Neural cell (in vitro differentiated cells): ENCODE measurements at regions not wholly inside any gene's neighbourhood (a gene's known extent, or its start where the extent isn't known, plus 50 kb on each side); places are given as distances from the start of the nearest gene placed in this dataset.
"Not testable (repeated sequence)": the region's sequence is repeated elsewhere in the genome, so short reads cannot be mapped to it uniquely, and the experiment has no call there.

ENCODE experiments used
- H2AFZ ChIP-seq: fragments of 200-600, 300-800 bp; sonication (generic), shearing (Covaris generic); 2 replicates; pipeline ENCODE4 v1.6.0; 2014; ENCODE audit warnings: low read depth, mild to moderate bottlenecking, antibody characterized with exemption, low read length, moderate library complexity
- H3F3A ChIP-seq: fragments of 200-600 bp; shearing (Covaris generic); 2 replicates; pipeline ENCODE4 v1.6.1; 2016; ENCODE audit warnings: mild to moderate bottlenecking, moderate library complexity, mixed read lengths, antibody characterized with exemption, low read length; ENCODE audit not compliant: insufficient read depth, poor library complexity, severe bottlenecking
- H3K27ac ChIP-seq: fragments of 200-600, 300-800 bp; sonication (generic), shearing (Covaris generic); 2 replicates; pipeline ENCODE4 v1.5.1; 2014; ENCODE audit warnings: mild to moderate bottlenecking, low read length, moderate library complexity
- H3K27me3 ChIP-seq: fragments of 300-800, 200-600 bp; sonication (generic), shearing (Covaris generic); 2 replicates; pipeline ENCODE4 v1.6.0; 2014; ENCODE audit warnings: mild to moderate bottlenecking, low read depth, low read length, moderate library complexity; ENCODE audit not compliant: insufficient read depth
- H3K36me3 ChIP-seq: fragments of 300-800, 200-600 bp; sonication (generic), shearing (Covaris generic); 2 replicates; pipeline ENCODE4 v1.5.1; 2014; ENCODE audit warnings: mild to moderate bottlenecking, antibody characterized with exemption, low read length, moderate library complexity; ENCODE audit not compliant: insufficient read depth
- H3K4me2 ChIP-seq: fragments of 300-800, 200-600 bp; sonication (generic), shearing (Covaris generic); 2 replicates; pipeline ENCODE4 v1.6.0; 2014; ENCODE audit warnings: mild to moderate bottlenecking, low read length
- H3K4me3 ChIP-seq: fragments of 300-800, 200-600 bp; sonication (generic), shearing (Covaris generic); 2 replicates; pipeline ENCODE4 v1.5.1; 2014; ENCODE audit warnings: mild to moderate bottlenecking, low read length, moderate library complexity
- H3K79me2 ChIP-seq: fragments of 200-600 bp; shearing (Covaris generic); replicated peaks from 2 replicates; pipeline ENCODE4 v1.6.0; 2014; ENCODE audit warnings: mild to moderate bottlenecking, low read length, moderate library complexity; ENCODE audit not compliant: insufficient read depth
- H3K9ac ChIP-seq: fragments of 300-800, 200-600 bp; sonication (generic), shearing (Covaris generic); 2 replicates; pipeline ENCODE4 v1.6.1; 2016; ENCODE audit warnings: mild to moderate bottlenecking, low read length, mixed read lengths
- H3K9me2 ChIP-seq: fragments of 200-600 bp; shearing (Covaris generic); 2 replicates; pipeline ENCODE4 v1.6.1; 2016; ENCODE audit warnings: mild to moderate bottlenecking, low read length, mixed read lengths; ENCODE audit not compliant: insufficient read depth
- H3K9me3 ChIP-seq: fragments of 200-600, 300-800 bp; sonication (generic), shearing (Covaris generic); 2 replicates; pipeline ENCODE4 v1.6.1; 2016; ENCODE audit warnings: mild to moderate bottlenecking, mixed run types, low read length, moderate library complexity, mixed read lengths
- H4K20me1 ChIP-seq: fragments of 200-600 bp; shearing (Covaris generic); 2 replicates; pipeline ENCODE4 v1.6.1; 2016; ENCODE audit warnings: mild to moderate bottlenecking, mixed run types; ENCODE audit not compliant: insufficient read depth
- EP300 ChIP-seq: fragments of 450-650 bp; conservative IDR thresholded peaks from 2 replicates; pipeline ENCODE4 v1.6.1; 2014; ENCODE audit warnings: antibody characterized with exemption, mild to moderate bottlenecking, moderate library complexity; ENCODE audit not compliant: poor library complexity, severe bottlenecking
- EZH2 ChIP-seq: fragments of 200-600, 300-800 bp; shearing (Covaris generic), sonication (generic); IDR thresholded peaks from 2 replicates; pipeline ENCODE4 v1.6.1; 2014; ENCODE audit warnings: antibody characterized with exemption, low read length, borderline replicate concordance, mild to moderate bottlenecking; ENCODE audit not compliant: insufficient read depth, poor library complexity, severe bottlenecking
- MXI1 ChIP-seq: fragments of 450-650 bp; conservative IDR thresholded peaks from 2 replicates; pipeline ENCODE4 v1.6.1; 2014; ENCODE audit warnings: antibody characterized with exemption, mild to moderate bottlenecking; ENCODE audit not compliant: poor library complexity, severe bottlenecking
- POLR2AphosphoS5 ChIP-seq: IDR thresholded peaks from 2 replicates; pipeline ENCODE4 v1.6.1; 2012
- RAD21 ChIP-seq: fragments of 450-650 bp; conservative IDR thresholded peaks from 2 replicates; pipeline ENCODE4 v1.6.1; 2014; ENCODE audit warnings: antibody characterized with exemption, mild to moderate bottlenecking, moderate library complexity
- SMC3 ChIP-seq: fragments of 450-650 bp; conservative IDR thresholded peaks from 2 replicates; pipeline ENCODE4 v1.6.1; 2014; ENCODE audit warnings: antibody characterized with exemption, mild to moderate bottlenecking, moderate library complexity; ENCODE audit not compliant: poor library complexity
- TAF1 ChIP-seq: IDR thresholded peaks from 2 replicates; pipeline ENCODE4 v1.6.1; 2012; ENCODE audit warnings: low read depth
- TF ChIP-seq, protein P1 (sequence below): IDR thresholded peaks from 2 replicates; pipeline ENCODE4 v1.6.1; 2012; ENCODE audit warnings: borderline replicate concordance
- TF ChIP-seq, protein P2 (sequence below): fragments of 450-650 bp; IDR thresholded peaks from 2 replicates; pipeline ENCODE4 v1.5.1; 2014; ENCODE audit warnings: antibody characterized with exemption, mild to moderate bottlenecking, moderate library complexity; ENCODE audit not compliant: poor library complexity, severe bottlenecking

DNA sequence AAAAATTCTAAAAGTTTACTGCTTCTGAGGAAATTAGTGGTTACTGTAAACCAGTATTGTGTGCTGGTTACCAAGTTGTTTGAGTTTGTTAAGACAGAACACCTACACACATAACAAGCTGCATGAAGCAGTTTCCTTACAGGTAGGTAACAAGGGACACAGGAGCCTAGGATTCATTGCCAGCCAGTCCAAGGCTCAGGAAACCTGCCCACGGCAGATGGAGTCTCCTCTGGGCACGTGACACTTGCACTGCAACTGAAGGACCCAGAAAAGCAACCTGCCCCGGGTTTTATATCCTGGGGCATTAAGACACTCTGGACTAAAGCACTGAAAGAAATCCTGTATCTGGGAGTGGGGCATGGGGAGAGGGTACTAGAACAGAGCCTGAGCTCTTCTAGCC, 639.3 kb downstream of the ADCYAP1 start:
- Histone ChIP-seq H3K36me3 (no peaks in the 10 kb centered on the region), H3K4me2 (no peak overlapping the region), H3K27ac (no peak overlapping the region), H3K79me2 (no peaks in the 10 kb centered on the region), H3K9ac (no peak overlapping the region), H3K4me3 (no peak overlapping the region), H2AFZ (no peak overlapping the region), H3K9me2 (no peaks in the 10 kb centered on the region), H3K27me3 (no peaks in the 10 kb centered on the region), H3F3A (no peaks in the 10 kb centered on the region), H4K20me1 (no peaks in the 10 kb centered on the region), H3K9me3 (no peaks in the 10 kb centered on the region)
- TF ChIP-seq EZH2: no peak
- no peak for TF ChIP-seq MXI1
- TF ChIP-seq RAD21: no peak
- TF ChIP-seq, protein P1, sequence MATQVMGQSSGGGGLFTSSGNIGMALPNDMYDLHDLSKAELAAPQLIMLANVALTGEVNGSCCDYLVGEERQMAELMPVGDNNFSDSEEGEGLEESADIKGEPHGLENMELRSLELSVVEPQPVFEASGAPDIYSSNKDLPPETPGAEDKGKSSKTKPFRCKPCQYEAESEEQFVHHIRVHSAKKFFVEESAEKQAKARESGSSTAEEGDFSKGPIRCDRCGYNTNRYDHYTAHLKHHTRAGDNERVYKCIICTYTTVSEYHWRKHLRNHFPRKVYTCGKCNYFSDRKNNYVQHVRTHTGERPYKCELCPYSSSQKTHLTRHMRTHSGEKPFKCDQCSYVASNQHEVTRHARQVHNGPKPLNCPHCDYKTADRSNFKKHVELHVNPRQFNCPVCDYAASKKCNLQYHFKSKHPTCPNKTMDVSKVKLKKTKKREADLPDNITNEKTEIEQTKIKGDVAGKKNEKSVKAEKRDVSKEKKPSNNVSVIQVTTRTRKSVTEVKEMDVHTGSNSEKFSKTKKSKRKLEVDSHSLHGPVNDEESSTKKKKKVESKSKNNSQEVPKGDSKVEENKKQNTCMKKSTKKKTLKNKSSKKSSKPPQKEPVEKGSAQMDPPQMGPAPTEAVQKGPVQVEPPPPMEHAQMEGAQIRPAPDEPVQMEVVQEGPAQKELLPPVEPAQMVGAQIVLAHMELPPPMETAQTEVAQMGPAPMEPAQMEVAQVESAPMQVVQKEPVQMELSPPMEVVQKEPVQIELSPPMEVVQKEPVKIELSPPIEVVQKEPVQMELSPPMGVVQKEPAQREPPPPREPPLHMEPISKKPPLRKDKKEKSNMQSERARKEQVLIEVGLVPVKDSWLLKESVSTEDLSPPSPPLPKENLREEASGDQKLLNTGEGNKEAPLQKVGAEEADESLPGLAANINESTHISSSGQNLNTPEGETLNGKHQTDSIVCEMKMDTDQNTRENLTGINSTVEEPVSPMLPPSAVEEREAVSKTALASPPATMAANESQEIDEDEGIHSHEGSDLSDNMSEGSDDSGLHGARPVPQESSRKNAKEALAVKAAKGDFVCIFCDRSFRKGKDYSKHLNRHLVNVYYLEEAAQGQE: no peak
- TF ChIP-seq POLR2AphosphoS5: no peak
- TF ChIP-seq TAF1: no peak
- TF ChIP-seq, protein P2, sequence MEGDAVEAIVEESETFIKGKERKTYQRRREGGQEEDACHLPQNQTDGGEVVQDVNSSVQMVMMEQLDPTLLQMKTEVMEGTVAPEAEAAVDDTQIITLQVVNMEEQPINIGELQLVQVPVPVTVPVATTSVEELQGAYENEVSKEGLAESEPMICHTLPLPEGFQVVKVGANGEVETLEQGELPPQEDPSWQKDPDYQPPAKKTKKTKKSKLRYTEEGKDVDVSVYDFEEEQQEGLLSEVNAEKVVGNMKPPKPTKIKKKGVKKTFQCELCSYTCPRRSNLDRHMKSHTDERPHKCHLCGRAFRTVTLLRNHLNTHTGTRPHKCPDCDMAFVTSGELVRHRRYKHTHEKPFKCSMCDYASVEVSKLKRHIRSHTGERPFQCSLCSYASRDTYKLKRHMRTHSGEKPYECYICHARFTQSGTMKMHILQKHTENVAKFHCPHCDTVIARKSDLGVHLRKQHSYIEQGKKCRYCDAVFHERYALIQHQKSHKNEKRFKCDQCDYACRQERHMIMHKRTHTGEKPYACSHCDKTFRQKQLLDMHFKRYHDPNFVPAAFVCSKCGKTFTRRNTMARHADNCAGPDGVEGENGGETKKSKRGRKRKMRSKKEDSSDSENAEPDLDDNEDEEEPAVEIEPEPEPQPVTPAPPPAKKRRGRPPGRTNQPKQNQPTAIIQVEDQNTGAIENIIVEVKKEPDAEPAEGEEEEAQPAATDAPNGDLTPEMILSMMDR: no peak
- no peak for TF ChIP-seq SMC3
- no peak for TF ChIP-seq EP300

DNA sequence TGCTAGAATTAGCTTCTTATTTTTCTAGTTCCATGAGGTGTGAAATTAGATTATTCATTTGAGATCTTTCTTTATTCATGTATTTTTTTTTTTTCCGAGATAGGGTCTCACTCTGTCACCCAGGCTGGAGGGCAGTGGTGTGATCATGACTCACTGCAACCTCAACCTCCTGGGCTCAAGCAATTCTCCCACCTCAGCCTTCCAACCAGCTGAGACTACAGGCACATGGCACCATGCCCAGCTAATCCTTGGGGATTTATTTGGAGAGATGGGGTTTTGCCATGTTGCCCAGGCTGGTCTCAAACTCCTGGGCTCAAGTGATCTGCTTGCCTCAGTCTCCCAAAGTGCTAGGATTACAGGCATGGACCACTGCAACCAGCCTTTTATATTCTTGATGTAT, 653.0 kb downstream of the ADCYAP1 start:
- H3K9ac ChIP-seq, H3K9me2 ChIP-seq, H2AFZ ChIP-seq, H3K27me3 ChIP-seq, H3K4me2 ChIP-seq, H3K36me3 ChIP-seq, H4K20me1 ChIP-seq, H3K4me3 ChIP-seq, H3K79me2 ChIP-seq, H3K9me3 ChIP-seq, H3K27ac ChIP-seq, H3F3A ChIP-seq: not testable (repeated sequence)

DNA sequence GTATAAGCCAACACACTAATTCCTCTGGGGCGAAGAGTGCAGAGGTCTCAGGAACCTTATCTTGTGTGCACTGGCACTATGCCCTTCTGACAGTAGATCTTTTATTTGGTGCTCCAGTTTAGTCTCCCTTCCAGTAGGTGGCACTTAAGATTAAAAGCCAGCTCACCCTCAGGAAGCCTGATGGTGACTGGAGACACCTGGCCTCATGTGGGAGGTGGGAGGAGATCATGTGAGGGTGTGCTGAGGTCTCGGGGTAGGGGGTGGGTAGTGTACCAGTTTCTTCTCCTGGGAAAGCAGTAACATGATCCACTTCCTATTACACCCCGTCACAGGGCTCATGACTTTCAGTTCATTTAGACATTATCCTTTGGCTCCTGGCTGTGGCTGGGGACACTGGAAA, 654.9 kb downstream of the ADCYAP1 start:
- Histone ChIP-seq H3K27me3 (no peaks in the 10 kb centered on the region), H3K9ac (no peak overlapping the region), H3K79me2 (no peaks in the 10 kb centered on the region)

More for the DNA sequence above, 654.9 kb downstream of the ADCYAP1 start:
- Histone ChIP-seq H2AFZ (no peak overlapping the region), H3K27ac (no peak overlapping the region), H3K9me2 (no peaks in the 10 kb centered on the region), H3K4me2 (no peak overlapping the region), H3K4me3 (no peak overlapping the region), H3K36me3 (no peaks in the 10 kb centered on the region), H3F3A (no peaks in the 10 kb centered on the region), H4K20me1 (no peaks in the 10 kb centered on the region), H3K9me3 (no peaks in the 10 kb centered on the region)
- no peak for TF ChIP-seq SMC3
- TF ChIP-seq MXI1: no peak
- no peak for TF ChIP-seq EZH2
- no peak for TF ChIP-seq POLR2AphosphoS5
- TF ChIP-seq, protein P2: no peak
- TF ChIP-seq, protein P1: no peak
- TF ChIP-seq RAD21: no peak
- no peak for TF ChIP-seq EP300
- TF ChIP-seq TAF1: no peak
